GM10248 (cell line): ENCODE measurements at regions not wholly inside any gene's neighbourhood (a gene's known extent, or its start where the extent isn't known, plus 50 kb on each side); places are given as distances from the start of the nearest gene placed in this dataset.

Experiments
- CTCF ChIA-PET: fragments of 300-600 bp; sonication (Branson Sonifier 250); formaldehyde crosslinking; extraction: SDS; loops from one replicate; lab custom pipeline; 2021; ENCODE audit warnings: antibody characterized with exemption; lab: Yijun Ruan, JAX
- POLR2A ChIA-PET: fragments of 350-650 bp; sonication (Branson Sonifier 250); formaldehyde crosslinking; extraction: SDS; loops from one replicate; lab custom pipeline; 2020; ENCODE audit warnings: antibody characterized with exemption; lab: Yijun Ruan, JAX
- DNase-seq: peaks from one replicate; pipeline ENCODE4 v3.0.0; 2012; ENCODE audit errors: extremely low spot score
- TF ChIP-seq, protein P1 (sequence below): IDR thresholded peaks from 2 replicates; pipeline ENCODE4 v1.5.1; 2012; ENCODE audit warnings: mild to moderate bottlenecking, low read depth; ENCODE audit errors: extremely low read depth, missing control alignments, control extremely low read depth

DNA sequence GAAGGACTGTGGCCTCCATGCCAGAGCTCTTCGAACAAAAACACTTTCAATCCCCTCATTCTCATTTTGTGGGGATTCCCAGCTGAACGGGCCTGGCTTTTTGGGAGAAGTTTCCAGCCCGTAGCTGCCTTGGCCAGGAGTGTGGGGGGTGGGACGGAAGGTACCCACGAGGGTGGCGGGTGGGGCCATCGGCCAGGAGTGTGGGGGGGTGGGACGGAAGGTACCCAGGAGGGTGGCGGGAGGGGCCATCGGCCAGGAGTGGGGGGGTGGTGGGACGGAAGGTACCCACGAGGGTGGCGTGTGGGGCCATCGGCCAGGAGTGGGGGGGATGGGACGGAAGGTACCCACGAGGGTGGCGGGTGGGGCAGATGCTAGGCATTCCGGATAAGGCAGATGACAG, 71.7 kb upstream of the ZBTB18 start:
- DNase-seq = no peak
- TF ChIP-seq, protein P1, sequence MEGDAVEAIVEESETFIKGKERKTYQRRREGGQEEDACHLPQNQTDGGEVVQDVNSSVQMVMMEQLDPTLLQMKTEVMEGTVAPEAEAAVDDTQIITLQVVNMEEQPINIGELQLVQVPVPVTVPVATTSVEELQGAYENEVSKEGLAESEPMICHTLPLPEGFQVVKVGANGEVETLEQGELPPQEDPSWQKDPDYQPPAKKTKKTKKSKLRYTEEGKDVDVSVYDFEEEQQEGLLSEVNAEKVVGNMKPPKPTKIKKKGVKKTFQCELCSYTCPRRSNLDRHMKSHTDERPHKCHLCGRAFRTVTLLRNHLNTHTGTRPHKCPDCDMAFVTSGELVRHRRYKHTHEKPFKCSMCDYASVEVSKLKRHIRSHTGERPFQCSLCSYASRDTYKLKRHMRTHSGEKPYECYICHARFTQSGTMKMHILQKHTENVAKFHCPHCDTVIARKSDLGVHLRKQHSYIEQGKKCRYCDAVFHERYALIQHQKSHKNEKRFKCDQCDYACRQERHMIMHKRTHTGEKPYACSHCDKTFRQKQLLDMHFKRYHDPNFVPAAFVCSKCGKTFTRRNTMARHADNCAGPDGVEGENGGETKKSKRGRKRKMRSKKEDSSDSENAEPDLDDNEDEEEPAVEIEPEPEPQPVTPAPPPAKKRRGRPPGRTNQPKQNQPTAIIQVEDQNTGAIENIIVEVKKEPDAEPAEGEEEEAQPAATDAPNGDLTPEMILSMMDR = no peak
- CTCF ChIA-PET = no interaction called here
- POLR2A ChIA-PET = no interaction called here

DNA sequence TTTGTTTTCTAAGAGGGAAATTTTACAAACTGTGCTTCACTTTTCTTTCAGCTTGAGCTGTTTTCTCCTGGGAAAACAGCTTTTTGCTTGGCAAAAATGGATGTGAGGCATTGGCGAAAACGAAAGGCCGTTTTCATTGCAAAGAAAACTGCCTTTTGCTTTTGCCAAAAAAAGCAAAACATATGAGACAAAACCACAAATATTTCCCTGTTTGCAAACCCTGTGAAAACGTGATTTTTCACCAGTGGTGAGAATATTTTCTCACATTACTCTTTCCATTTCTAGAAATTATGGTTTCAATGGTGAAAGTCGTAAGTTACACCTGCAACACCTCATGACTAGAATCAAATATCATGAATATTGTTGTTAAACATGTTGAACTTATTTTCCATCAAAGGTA, 74.0 kb upstream of the ZBTB18 start:
- CTCF ChIA-PET = no interaction called here
- POLR2A ChIA-PET = no interaction called here
- no peak for DNase-seq
- TF ChIP-seq, protein P1 = no peak

DNA sequence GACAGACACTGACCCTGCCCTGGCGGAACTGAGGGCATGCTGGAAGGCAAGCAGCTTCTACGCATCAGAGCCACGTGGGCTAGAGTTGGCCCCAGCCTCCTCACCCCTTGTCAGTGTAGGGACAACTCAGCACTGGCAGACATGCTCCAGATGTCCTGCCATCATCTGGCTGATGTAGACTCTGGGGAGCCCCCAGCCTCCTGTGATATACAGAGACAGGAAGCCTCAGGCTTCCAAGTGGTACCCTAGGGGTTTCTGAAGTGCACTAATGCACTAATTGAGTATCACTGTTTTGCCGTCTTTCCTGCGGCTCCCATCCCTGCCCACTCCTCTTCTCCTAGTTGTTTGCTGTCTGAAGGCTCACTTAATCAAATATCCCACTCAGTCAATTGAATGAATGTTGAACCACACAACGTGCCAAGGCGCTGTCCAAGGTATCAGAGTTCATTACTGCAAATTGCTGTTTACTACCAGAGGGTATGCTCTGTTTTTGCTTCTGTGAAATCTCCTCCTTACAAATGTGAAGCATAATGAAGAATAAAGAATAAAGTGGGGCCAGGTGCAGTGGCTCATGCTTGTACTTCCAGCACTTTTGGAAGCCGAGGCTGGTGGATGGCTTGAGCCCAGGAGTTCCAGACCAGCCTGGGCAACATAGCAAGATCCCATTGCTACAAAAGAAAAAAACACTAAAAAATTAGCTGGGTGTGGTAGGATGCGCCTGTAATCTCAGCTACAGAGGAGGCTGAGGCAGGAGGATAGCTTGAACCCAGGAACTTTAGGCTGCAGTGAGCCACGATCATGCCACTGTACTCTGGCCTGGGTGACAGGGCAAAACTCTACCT, 76.4 kb upstream of the ZBTB18 start:
- POLR2A ChIA-PET = no interaction called here
- CTCF ChIA-PET = no interaction called here
- TF ChIP-seq, protein P1 = no peak
- DNase-seq = no peak

DNA sequence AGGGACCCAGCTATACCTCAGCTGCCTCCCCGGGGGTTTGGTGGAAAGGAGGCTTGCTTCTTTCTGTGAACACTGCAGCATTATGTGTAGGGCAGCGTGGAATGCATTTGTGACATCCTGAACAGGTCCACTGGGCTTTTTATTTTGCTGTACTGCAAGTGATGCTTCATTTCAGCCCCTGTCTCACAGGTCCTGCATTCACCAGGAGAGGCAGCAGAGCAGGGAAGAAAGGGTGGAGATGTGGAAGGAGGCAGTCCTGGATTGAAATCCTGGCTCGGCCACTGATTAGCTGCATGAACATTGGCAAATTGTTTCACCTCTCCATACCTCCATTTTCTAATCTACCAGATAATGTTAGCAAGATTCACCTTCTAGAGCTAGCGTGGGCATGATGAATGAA, 77.9 kb upstream of the ZBTB18 start:
- no peak for DNase-seq
- CTCF ChIA-PET = no interaction called here
- POLR2A ChIA-PET = interaction anchor here (0.6 kb wide), 1 partner anchor 1121 kb away, joined by 3 read pairs; no protein-coding TSS in a partner anchor
- TF ChIP-seq, protein P1 = no peak

DNA sequence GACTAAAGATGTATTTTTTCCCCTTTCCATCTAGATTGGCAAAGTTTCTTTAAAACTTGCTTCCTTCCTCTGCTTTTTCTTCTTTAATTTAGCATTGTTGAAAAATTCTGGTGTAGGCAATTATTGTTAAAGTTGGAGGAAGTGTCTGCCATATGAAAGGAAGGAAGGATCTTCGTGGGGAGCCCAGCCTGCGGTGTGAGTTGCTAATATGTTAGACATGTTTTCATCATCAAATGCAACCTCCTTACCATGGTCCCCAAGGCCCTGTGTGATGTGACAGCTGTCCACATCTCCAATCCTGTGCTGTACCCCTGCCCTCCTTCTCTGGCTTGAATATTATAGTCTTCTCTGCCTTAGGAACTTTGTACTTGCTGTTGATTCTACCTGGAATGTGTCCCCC, 81.0 kb upstream of the ZBTB18 start:
- POLR2A ChIA-PET = no interaction called here
- TF ChIP-seq, protein P1 = no peak
- no peak for DNase-seq
- CTCF ChIA-PET = interaction anchor here (0.7 kb wide), 1 partner anchor 35 kb away, joined by 3 read pairs; no protein-coding TSS in a partner anchor

DNA sequence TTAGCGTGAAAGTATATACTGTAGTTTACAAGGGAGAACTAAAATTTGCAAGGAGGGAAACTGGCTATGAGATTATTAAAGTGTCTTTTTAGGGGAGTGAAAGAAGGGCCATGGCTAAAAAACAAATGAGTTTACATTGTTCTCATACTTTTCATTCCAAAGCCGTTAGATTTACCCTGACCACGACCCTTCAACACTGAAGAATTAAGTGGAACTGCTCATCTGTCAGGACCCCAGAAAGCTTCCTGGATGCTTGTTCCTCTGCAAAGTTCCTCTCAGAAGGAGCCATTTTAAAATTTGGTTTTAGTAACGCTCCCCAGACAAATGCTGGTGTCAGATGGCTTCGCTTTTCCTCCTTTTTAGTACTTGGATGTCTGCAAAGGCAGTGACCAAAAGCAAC, 82.7 kb upstream of the ZBTB18 start:
- TF ChIP-seq, protein P1 = no peak

More for the DNA sequence above, 82.7 kb upstream of the ZBTB18 start:
- no peak for DNase-seq
- CTCF ChIA-PET = interaction anchor here (1.0 kb wide), 1 partner anchor 85 kb away, joined by 3 read pairs; no protein-coding TSS in a partner anchor
- POLR2A ChIA-PET = no interaction called here
